ENCODE measurements at regions not wholly inside any gene's neighbourhood (a gene's known extent, or its start where the extent isn't known, plus 50 kb on each side); places are given as distances from the start of the nearest gene placed in this dataset.

GRCh38 chr11:21625982-21626381, 566.9 kb upstream of the ANO5 start:
- DNase-seq (ENCODE audit: extremely low read depth, low read depth), result no peak
- TF ChIP-seq, protein P1, sequence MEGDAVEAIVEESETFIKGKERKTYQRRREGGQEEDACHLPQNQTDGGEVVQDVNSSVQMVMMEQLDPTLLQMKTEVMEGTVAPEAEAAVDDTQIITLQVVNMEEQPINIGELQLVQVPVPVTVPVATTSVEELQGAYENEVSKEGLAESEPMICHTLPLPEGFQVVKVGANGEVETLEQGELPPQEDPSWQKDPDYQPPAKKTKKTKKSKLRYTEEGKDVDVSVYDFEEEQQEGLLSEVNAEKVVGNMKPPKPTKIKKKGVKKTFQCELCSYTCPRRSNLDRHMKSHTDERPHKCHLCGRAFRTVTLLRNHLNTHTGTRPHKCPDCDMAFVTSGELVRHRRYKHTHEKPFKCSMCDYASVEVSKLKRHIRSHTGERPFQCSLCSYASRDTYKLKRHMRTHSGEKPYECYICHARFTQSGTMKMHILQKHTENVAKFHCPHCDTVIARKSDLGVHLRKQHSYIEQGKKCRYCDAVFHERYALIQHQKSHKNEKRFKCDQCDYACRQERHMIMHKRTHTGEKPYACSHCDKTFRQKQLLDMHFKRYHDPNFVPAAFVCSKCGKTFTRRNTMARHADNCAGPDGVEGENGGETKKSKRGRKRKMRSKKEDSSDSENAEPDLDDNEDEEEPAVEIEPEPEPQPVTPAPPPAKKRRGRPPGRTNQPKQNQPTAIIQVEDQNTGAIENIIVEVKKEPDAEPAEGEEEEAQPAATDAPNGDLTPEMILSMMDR (IDR thresholded peaks at IDR 0.05; ENCODE audit: low read depth, low read length), result no peak

DNA sequence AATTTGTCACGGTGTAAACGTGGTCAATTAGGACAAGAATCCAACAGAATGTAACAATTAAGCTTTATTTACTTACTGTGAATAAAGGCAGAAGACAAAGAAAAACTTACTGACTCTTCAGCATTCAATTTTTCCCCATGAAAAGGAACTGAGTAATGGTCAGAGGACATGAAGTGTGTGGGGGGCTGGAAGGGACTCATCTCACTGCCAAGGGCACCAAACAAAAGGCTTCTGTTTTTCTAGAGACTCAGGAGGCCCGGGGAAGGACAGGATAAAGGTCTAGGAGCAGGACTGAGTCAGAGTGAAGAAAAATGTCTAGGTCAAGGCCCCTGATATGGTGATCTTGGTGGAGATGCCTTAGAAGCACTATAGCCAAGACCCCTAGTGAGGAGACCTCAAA, 564.2 kb upstream of the ANO5 start:
- TF ChIP-seq, protein P1 (IDR thresholded peaks at IDR 0.05; ENCODE audit: low read depth, low read length), result no peak
- no peak for DNase-seq (ENCODE audit: extremely low read depth, low read depth)

GRCh38 chr11:21630934-21631478, 561.9 kb upstream of the ANO5 start:
- TF ChIP-seq, protein P1 (IDR thresholded peaks at IDR 0.05; ENCODE audit: low read depth, low read length), result no peak
- DNase-seq (ENCODE audit: extremely low read depth, low read depth), result no peak

- TF ChIP-seq, protein P1 (IDR thresholded peaks at IDR 0.05; ENCODE audit: low read depth, low read length), result no peak
- no peak for DNase-seq (ENCODE audit: extremely low read depth, low read depth)
These were observed 560.9 kb upstream of the ANO5 start for GRCh38 chr11:21631991-21632390.

GRCh38 chr11:21634491-21634890, 558.4 kb upstream of the ANO5 start:
- no peak for DNase-seq (ENCODE audit: extremely low read depth, low read depth)

GRCh38 chr11:21634956-21635355, 557.9 kb upstream of the ANO5 start:
- TF ChIP-seq, protein P1 (IDR thresholded peaks at IDR 0.05; ENCODE audit: low read depth, low read length), result no peak
- no peak for DNase-seq (ENCODE audit: extremely low read depth, low read depth)

More at GRCh38 chr11:21634491-21634890, 558.4 kb upstream of the ANO5 start:
- TF ChIP-seq, protein P1 (IDR thresholded peaks at IDR 0.05; ENCODE audit: low read depth, low read length), result no peak

DNA sequence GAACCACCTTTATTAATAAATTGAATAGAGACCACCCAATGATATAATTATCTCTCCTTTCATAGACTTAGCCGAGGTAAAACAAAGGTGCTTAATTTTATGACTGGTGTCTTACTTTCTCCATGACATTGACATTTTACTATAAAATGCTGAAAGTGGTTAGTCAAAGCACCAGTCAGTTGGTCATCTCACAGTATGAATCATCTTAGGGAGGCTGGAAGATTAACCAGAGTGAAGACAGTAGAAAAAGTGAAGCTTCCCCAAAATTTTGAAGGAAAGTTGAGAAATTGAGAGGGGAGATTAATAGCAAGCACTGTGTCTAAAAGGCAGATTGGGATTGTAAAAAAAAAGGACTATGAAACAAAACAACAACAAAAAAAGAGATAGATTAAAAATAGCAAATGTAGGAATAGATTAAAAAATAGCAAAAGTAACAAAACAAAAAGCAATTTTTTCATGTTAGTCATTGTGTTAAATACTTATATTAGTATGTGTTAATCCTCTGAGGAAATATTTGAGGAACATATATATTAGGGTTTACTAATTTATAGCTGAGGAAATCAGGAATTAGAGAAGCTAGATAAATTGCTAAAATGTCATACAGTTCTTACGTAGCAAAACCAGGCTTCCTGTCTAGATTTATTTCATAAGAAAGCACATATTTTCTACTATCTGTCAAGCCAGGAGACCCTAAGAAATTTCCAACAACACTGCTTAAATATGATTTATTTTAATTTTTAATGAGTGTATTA, 557.3 kb upstream of the ANO5 start:
- TF ChIP-seq, protein P1 (IDR thresholded peaks at IDR 0.05; ENCODE audit: low read depth, low read length), result no peak
- no peak for DNase-seq (ENCODE audit: extremely low read depth, low read depth)

Measured in AG09319 (cell line).